SK-N-SH (cell line): ENCODE measurements at regions not wholly inside any gene's neighbourhood (a gene's known extent, or its start where the extent isn't known, plus 50 kb on each side); places are given as distances from the start of the nearest gene placed in this dataset.
A peak's percentile ranks its signal among the peaks of the same experiment; 100 is the strongest.

Source experiments
- CTCF ChIA-PET: fragments of 300-600, 350-600 bp; formaldehyde crosslinking; extraction: SDS; loops from one replicate; lab custom pipeline; 2021; lab: Yijun Ruan, JAX
- POLR2A ChIA-PET: fragments of 350-600 bp; sonication (Branson Sonifier 250); formaldehyde crosslinking; extraction: SDS; loops from one replicate; lab custom pipeline; 2020; ENCODE audit warnings: antibody characterized with exemption, inconsistent platforms; lab: Yijun Ruan, JAX
- DNase-seq: peaks from one replicate; pipeline ENCODE4 v3.0.0; 2012
- H2AFZ ChIP-seq: fragments of 200-600 bp; sonication (generic); 2 replicates; pipeline ENCODE4 v1.8.1; 2016; ENCODE audit warnings: antibody characterized with exemption, mild to moderate bottlenecking, low read depth
- H3F3A ChIP-seq: fragments of 200-600 bp; sonication (generic); replicated peaks from 2 replicates; pipeline ENCODE3; 2016; ENCODE audit warnings: antibody characterized with exemption, mild to moderate bottlenecking; ENCODE audit not compliant: insufficient read depth
- H3K27ac ChIP-seq, 2 experiments: fragments of 200-500 bp in 1 of 2; fragments of 200-600 bp in 1 of 2; sonication (Bioruptor generic) in 1 of 2; sonication (generic), shearing (Covaris generic) in 1 of 2; 2 replicates each; pipeline versions ENCODE4 v1.5.1 to v1.6.1; 2014 to 2016; ENCODE audit warnings: low read depth in 2 of 2, inconsistent platforms in 1 of 2, low read length in 1 of 2, mild to moderate bottlenecking in 1 of 2, mixed read lengths in 1 of 2
- H3K27me3 ChIP-seq: fragments of 200-600 bp; sonication (generic), shearing (Covaris generic); 2 replicates; pipeline ENCODE4 v1.6.1; 2016; ENCODE audit warnings: mixed run types; ENCODE audit not compliant: insufficient read depth
- H3K36me3 ChIP-seq, 2 experiments: fragments of 200-500 bp in 1 of 2; fragments of 200-600 bp in 1 of 2; sonication (Bioruptor generic) in 1 of 2; sonication (generic) in 1 of 2; replicated peaks in 1 of 2; 2 replicates each; pipeline versions ENCODE3 to v1.5.1; 2014 to 2016; ENCODE audit warnings: low read length in 1 of 2, mild to moderate bottlenecking in 1 of 2; ENCODE audit not compliant: insufficient read depth in 2 of 2, control insufficient read depth in 1 of 2
- H3K4me1 ChIP-seq, 2 experiments: fragments of 200-500 bp in 1 of 2; fragments of 200-600 bp in 1 of 2; sonication (Bioruptor generic) in 1 of 2; sonication (generic), shearing (Covaris generic) in 1 of 2; 2 replicates each; pipeline versions ENCODE4 v1.5.1 to v1.6.1; 2014 to 2016; ENCODE audit warnings: low read depth in 1 of 2, low read length in 1 of 2, mixed run types in 1 of 2; ENCODE audit not compliant: insufficient read depth in 2 of 2, control insufficient read depth in 1 of 2
- H3K4me2 ChIP-seq: fragments of 200-600 bp; sonication (generic), shearing (Covaris generic); 2 replicates; pipeline ENCODE4 v1.6.1; 2017; ENCODE audit warnings: mixed run types
- H3K4me3 ChIP-seq, 2 experiments: fragments of 200-500 bp in 1 of 2; fragments of 200-600 bp in 1 of 2; sonication (Bioruptor generic) in 1 of 2; sonication (generic), shearing (Covaris generic) in 1 of 2; 2 replicates each; pipeline versions ENCODE4 v1.5.1 to v1.8.1; 2014 to 2016; ENCODE audit warnings: low read depth in 2 of 2, inconsistent platforms in 1 of 2, low read length in 1 of 2, mild to moderate bottlenecking in 1 of 2, mixed read lengths in 1 of 2, moderate library complexity in 1 of 2
- H3K79me2 ChIP-seq: fragments of 200-600 bp; sonication (generic); 2 replicates; pipeline ENCODE4 v1.8.1; 2017; ENCODE audit warnings: mild to moderate bottlenecking; ENCODE audit not compliant: insufficient read depth
- H3K9ac ChIP-seq: fragments of 200-600 bp; sonication (generic); 2 replicates; pipeline ENCODE4 v1.6.1; 2017; ENCODE audit warnings: mixed run types
- H3K9me2 ChIP-seq: fragments of 200-600 bp; sonication (generic); 2 replicates; pipeline ENCODE4 v1.6.1; 2017; ENCODE audit warnings: mixed run types
- H3K9me3 ChIP-seq: fragments of 200-600 bp; sonication (generic); 2 replicates; pipeline ENCODE4 v1.6.1; 2017; ENCODE audit warnings: mixed run types, mild to moderate bottlenecking, moderate library complexity
- H4K20me1 ChIP-seq: fragments of 200-600 bp; sonication (generic); 2 replicates; pipeline ENCODE4 v1.6.1; 2017; ENCODE audit warnings: mild to moderate bottlenecking, mixed run types; ENCODE audit not compliant: insufficient read depth
- ELF1 ChIP-seq: IDR thresholded peaks from 2 replicates; pipeline ENCODE4 v1.4.0; 2012
- EZH2phosphoT487 ChIP-seq: fragments of 200-600 bp; sonication (generic); IDR thresholded peaks from 2 replicates; pipeline ENCODE4 v1.6.1; 2017; ENCODE audit warnings: low read depth, mixed run types, mild to moderate bottlenecking, antibody characterized with exemption, moderate library complexity, borderline replicate concordance
- FOXM1 ChIP-seq: IDR thresholded peaks from 2 replicates; pipeline ENCODE4 v1.4.0; 2012; ENCODE audit warnings: low read depth, mild to moderate bottlenecking
- GATA2 ChIP-seq: sonication (generic); formaldehyde crosslinking; IDR thresholded peaks from 2 replicates; pipeline ENCODE4 v1.5.0; 2020; ENCODE audit warnings: mild to moderate bottlenecking, missing genetic modification reagents
- JUND ChIP-seq: IDR thresholded peaks from 2 replicates; pipeline ENCODE4 v1.4.0; 2012
- MEF2A ChIP-seq: IDR thresholded peaks from 2 replicates; pipeline ENCODE4 v1.4.0; 2012; ENCODE audit warnings: low read depth, borderline replicate concordance
- NRF1 ChIP-seq: IDR thresholded peaks from 2 replicates; pipeline ENCODE4 v1.6.1; 2012; ENCODE audit warnings: low read depth, mild to moderate bottlenecking, low read length
- POLR2AphosphoS5 ChIP-seq: IDR thresholded peaks from 2 replicates; pipeline ENCODE4 v1.6.1; 2012; ENCODE audit warnings: low read depth, low read length
- RAD21 ChIP-seq: IDR thresholded peaks from 2 replicates; pipeline ENCODE4 v1.6.1; 2012; ENCODE audit warnings: mild to moderate bottlenecking, low read length
- RCOR1 ChIP-seq: fragments of 150-350 bp; IDR thresholded peaks from 2 replicates; pipeline ENCODE4 v1.6.1; 2017; ENCODE audit warnings: antibody characterized with exemption, low read length
- RFX5 ChIP-seq: IDR thresholded peaks from 2 replicates; pipeline ENCODE4 v1.6.1; 2012; ENCODE audit warnings: mild to moderate bottlenecking, improper control_type of control experiment, low read length
- SIN3A ChIP-seq: IDR thresholded peaks from 2 replicates; pipeline ENCODE4 v1.6.1; 2012; ENCODE audit warnings: low read depth, mild to moderate bottlenecking, low read length, moderate library complexity, borderline replicate concordance
- SMC3 ChIP-seq: IDR thresholded peaks from 2 replicates; pipeline ENCODE4 v1.6.1; 2012; ENCODE audit warnings: low read depth, low read length, improper control_type of control experiment
- TAF1 ChIP-seq: IDR thresholded peaks from 2 replicates; pipeline ENCODE4 v1.6.1; 2012; ENCODE audit warnings: low read depth, mild to moderate bottlenecking, low read length, moderate library complexity, borderline replicate concordance
- USF2 ChIP-seq: fragments of 150-350 bp; IDR thresholded peaks from 2 replicates; pipeline ENCODE4 v1.6.1; 2017; ENCODE audit warnings: antibody characterized with exemption, low read length, low read depth, borderline replicate concordance
- YY1 ChIP-seq: IDR thresholded peaks from 2 replicates; pipeline ENCODE4 v1.4.0; 2012; ENCODE audit warnings: low read depth, mild to moderate bottlenecking
- ZBTB33 ChIP-seq: IDR thresholded peaks from 2 replicates; pipeline ENCODE4 v1.4.0; 2012; ENCODE audit warnings: low read depth, borderline replicate concordance
- WGBS: methylation state at CpG from one replicate; pipeline ENCODE4 v1.1.6; 2017; ENCODE audit warnings: low lambda C conversion rate; 5-methylcytosine and 5-hydroxymethylcytosine counted together
- TF ChIP-seq, protein P1 (sequence below): IDR thresholded peaks from 2 replicates; pipeline ENCODE4 v1.4.0; 2012; ENCODE audit warnings: low read depth
- TF ChIP-seq, protein P2 (sequence below): IDR thresholded peaks from 2 replicates; pipeline ENCODE4 v1.4.0; 2012; ENCODE audit warnings: low read depth, borderline replicate concordance

DNA sequence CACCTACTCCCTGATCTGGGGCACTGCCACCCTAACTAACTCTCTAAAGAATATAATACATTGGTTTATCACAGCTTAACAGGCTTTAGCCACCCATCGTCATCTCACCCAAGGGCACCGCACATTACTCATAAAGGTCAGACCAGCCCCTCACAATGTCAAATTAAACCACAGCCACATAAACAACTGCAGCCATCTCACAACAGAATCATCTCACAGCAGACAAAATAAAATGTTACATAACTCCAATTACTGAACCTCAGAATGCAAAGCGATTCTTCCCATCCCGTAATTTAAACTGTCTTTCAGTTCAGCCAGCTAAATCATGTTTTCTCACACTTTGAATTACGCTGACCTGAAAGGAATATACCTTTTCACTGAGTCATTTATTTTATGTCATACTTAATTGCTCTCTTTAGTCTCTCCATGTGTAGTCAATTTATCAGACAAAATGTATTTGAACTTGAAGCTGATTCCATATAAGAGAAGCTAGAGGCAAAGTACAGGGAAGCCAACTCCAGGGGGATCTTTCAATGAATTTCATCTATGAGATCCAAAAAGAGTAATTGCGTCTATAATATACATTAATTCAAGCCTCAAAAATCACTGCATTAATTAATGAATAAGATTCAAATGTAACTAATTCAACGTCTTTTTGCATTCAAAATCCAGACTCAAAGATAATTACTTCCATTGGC, 96.9 kb upstream of the NEBL start:
- no peak for DNase-seq
- Histone ChIP-seq H3K9me2 (no peaks in the 10 kb centered on the region), H3K79me2 (no peaks in the 10 kb centered on the region), H3K36me3 (no peaks in the 10 kb centered on the region), H3K4me2 (no peak overlapping the region), H3K27ac (peak overlapping the region in 1 of 2 experiments; percentile 43; a peak in 2 of 4 replicates), H3K4me3 (no peak overlapping the region), H3K9me3 (no peaks in the 10 kb centered on the region), H4K20me1 (no peaks in the 10 kb centered on the region), H3F3A (no peaks in the 10 kb centered on the region), H3K4me1 (peaks cover 0 to 30% of the 10 kb centered on the region in 2 experiments; a peak in 3 of 4 replicates), H2AFZ (no peak overlapping the region), H3K9ac (no peak overlapping the region), H3K27me3 (no peaks in the 10 kb centered on the region)
- ChIA-PET CTCF (interaction anchor here (1.0 kb wide), 1 partner anchor 75 kb away, joined by 3 read pairs; no protein-coding TSS in a partner anchor), POLR2A (no interaction called here)
- TF ChIP-seq TAF1 (no peak), GATA2 (CRISPR knock-in tag) (no peak), SIN3A (no peak), USF2 (no peak), ZBTB33 (no peak), JUND (no peak), EZH2phosphoT487 (no peak), ELF1 (no peak), POLR2AphosphoS5 (no peak), NRF1 (no peak), RCOR1 (no peak), RFX5 (no peak), YY1 (no peak), FOXM1 (no peak), RAD21 (no peak), MEF2A (no peak), SMC3 (no peak)
- TF ChIP-seq, protein P1, sequence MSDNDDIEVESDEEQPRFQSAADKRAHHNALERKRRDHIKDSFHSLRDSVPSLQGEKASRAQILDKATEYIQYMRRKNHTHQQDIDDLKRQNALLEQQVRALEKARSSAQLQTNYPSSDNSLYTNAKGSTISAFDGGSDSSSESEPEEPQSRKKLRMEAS: no peak
- TF ChIP-seq, protein P2, sequence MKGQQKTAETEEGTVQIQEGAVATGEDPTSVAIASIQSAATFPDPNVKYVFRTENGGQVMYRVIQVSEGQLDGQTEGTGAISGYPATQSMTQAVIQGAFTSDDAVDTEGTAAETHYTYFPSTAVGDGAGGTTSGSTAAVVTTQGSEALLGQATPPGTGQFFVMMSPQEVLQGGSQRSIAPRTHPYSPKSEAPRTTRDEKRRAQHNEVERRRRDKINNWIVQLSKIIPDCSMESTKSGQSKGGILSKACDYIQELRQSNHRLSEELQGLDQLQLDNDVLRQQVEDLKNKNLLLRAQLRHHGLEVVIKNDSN: no peak
- whole genome bisulfite sequencing: 91% methylated on average over 7 of the region's 7 CpGs
